ENCODE measurements at regions not wholly inside any gene's neighbourhood (a gene's known extent, or its start where the extent isn't known, plus 50 kb on each side); places are given as distances from the start of the nearest gene placed in this dataset.

DNA sequence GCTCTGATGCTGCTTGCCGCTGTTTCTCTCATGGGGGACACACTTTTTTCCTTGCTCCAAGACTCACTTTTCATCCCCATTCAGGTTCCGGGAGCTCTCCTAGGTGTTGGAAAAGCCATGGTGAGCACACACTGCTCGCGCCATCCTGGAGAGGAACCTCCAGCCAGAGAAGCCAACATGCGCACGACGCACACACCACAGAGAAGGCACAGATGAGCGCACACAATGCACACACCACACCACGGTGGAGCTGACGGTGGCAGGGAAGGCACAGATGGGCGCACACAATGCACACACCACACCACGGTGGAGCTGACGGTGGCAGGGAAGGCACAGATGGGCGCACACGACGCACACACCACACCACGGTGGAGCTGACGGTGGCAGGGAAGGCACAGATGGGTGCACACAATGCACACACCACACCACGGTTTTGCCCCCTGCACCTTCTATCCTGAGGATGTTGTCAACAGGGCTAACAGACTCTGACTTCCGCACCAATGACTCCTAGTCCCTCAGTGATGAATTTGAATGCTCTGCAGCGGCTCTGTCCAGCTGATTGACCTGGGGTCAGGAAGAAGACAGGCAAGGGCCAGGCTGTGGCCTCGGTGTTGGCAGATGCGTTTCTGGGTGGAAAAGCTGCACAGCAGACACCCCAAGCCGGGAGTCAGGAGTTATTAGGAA lies 154.7 kb downstream of the ERMARD start:
- no peak for DNase-seq (ENCODE audit: low spot score)

DNA sequence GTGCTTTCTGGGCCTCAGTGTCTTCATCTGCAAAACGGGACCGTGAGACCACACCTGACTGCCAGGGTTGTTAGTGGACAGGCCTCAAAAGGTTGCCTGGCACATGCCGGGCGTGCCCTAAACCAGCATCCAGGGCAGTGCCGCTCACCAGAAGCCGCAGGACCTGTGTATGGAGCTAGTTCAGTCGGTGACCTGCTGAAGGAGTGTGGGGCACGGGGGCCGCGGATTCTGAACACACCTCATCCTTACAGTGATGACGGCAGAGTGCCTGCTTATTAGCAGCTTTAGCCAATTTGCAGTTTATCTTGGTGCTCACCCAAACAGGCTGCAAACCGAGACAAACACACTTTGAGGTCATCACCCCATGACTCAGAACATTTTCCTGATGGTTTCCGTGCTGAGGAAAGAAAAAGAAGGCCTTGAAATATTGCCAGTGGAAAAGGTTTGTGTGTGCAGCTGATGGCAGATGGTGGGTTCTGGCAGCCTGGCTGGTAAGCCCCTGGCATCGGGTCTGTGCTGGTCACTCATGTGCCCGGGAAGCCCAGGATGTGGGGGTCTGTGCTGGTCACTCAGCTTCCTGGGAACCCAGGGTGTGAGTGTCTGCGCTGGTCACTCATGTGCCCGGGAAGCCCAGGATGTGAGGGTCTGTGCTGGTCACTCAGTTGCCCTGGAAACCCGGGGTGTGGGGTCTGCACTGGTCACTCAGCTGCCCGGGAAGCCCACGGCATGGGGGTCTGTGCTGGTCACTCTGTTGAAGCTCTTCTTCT lies 153.8 kb downstream of the ERMARD start:
- no peak for DNase-seq (ENCODE audit: low spot score)

DNA sequence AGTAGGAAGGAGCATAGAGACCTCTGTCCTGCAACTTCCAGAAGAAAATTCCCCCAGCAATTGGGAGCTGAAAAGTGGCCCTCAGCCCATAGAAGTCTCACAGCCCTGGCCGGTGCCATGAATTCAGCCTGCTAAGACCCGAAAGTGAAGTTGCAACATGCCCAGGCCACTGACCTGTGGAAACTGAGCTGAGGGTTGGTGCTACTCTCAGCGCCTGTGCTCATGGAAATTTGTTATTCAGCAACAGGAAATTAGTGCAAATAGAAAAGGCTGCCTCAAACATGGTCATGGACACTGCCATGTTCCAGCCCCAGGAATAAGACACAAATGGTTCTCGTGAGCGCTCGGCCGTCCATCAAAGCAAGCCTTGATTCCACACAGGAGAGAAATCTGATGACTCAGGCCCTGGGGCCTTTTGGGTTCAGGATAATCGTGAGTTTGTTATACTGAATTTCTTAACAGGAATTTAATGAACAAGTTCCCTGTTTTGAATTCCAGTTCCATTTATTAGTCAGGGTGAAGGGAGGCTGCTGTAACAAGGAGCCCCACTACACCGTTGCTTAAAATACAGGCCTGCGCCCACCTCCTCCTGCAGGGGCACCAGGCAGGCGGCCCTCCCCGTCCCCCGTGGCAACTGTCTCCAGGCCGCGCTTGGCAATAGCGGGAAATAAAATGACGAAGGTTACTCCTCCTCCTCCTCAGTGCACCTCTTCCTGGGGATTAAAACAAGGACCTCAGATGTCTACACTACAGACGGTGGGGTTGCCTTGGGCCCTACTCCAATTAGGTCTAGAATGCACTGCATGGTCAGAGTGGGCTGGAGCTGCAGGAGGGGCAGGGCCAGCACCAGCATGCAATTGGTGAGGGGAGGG lies 152.9 kb downstream of the ERMARD start:
- DNase-seq (ENCODE audit: low spot score) = no peak

DNA sequence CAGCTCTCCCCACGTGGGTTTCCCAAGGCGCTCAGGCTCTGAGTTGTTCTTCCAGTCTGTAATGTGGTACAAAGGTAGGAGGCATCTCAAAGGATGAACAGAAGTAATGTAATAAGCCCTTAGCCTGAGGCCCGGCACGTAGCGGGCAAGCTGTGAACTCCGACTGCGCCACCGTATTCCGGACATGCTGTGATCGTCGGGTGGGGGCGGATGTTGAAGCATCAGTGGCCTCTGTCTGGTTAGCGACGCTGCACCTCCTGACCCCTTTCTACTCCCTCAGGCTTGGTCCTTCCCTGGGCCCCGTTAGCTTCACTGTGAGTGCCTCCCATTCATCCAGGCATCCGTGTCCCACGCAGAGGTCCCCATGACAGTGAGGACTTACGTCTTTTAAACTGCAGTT lies 151.7 kb downstream of the ERMARD start:
- no peak for DNase-seq (ENCODE audit: low spot score)

DNA sequence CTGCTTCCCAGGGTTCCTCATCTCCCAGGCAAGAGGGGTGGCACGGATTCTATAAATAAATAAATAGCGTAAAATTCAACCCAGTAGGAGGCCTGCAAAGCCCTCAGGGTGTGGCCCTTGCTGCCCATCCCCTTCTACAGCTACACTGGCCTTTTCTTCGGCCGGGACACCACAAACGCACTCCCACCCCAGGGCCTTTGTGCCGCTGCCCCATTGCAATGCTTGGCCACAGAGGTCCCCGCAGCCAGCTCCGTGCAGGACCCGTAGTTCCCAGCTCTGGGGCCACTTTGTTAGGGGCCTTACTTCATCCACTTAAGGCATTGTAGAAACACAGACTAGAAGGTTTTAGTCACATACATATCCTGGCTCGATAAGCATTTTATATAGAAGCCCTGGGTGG lies 151.2 kb downstream of the ERMARD start:
- DNase-seq (ENCODE audit: low spot score) = no peak

DNA sequence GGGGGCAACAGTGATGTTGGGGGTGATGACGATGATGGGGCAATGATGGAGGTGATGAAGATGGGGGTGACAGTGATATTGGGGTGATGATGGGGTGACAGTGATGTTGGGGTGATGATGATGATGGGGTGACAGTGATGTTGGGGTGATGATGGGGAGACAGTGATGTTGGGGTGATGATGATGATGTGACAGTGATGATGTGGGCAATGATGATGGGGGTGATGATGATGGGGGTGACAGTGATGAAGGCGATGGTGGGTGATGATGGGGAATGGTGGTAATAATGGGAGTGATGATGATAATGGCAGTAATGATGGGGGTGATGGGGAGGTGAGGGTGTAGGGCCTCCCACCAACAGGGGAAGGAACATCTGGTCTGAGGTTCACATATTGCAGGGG lies 150.6 kb downstream of the ERMARD start:
- DNase-seq (ENCODE audit: low spot score) = no peak

DNA sequence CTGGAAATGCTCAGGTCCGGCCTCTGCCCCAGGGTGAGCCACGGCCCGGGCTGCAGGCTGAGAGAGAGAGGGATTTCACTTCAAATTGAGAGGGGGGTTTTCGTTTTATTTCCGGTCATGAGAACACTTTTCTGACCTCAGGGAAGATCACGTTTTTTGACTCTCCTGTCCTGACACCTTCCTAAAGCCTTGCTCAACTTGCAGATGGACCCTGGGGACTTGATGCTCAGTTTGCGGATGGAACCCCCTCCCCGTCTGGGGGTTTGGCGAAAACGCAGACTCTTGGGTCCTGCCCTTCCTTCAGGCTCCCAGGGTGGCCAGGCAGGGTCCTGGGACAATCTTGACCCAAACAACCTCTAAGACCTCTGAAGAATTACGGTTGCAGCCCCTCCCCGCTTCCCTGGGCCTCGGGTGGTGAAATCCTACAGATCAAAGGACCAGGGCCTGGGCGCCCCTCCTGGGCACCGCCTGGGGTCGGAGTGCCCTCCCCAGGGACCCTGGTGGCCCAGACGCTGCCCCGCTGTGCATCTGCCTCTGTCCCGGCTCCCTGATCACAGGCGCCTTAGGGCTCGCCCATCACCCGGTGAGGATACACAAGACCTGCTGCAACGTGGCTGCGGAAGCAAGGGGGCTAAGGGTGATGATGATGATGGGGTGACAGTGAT lies 148.2 kb downstream of the ERMARD start:
- DNase-seq (ENCODE audit: low spot score) = no peak

DNA sequence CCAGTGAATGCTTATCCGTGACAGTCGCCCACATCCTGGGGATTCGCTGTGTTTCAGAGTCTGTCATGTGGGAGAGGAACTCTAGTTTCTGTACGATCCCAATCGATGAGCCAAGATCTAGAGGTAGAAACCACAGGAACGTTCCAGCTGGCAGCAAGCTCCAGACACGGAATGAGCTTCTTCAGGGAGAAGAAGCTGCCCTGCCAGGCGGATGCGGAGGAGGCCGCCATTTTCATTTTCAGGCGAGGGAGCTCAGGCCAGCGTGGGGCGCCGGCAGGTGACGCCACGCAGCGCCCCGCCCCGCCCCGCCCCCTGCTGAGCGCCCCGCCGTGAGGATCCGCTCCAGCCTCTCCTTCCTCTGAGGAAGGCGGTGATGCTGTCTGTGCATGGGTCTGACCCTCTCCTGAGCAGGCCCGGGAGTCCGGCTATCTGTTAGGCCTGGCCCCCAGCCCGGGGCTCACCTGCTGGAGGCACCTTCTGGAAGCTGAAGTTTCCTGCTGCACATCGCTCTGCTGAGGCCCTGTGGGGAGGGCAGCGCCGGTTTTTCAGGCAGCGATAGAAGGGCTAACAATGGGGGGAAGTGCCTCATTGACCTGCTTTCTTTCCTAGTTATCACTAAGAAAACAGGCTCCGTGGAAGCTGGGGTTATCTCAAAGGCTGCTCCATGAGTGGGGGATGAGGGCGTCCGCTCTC lies 147.5 kb downstream of the ERMARD start:
- DNase-seq (ENCODE audit: low spot score) = no peak

DNA sequence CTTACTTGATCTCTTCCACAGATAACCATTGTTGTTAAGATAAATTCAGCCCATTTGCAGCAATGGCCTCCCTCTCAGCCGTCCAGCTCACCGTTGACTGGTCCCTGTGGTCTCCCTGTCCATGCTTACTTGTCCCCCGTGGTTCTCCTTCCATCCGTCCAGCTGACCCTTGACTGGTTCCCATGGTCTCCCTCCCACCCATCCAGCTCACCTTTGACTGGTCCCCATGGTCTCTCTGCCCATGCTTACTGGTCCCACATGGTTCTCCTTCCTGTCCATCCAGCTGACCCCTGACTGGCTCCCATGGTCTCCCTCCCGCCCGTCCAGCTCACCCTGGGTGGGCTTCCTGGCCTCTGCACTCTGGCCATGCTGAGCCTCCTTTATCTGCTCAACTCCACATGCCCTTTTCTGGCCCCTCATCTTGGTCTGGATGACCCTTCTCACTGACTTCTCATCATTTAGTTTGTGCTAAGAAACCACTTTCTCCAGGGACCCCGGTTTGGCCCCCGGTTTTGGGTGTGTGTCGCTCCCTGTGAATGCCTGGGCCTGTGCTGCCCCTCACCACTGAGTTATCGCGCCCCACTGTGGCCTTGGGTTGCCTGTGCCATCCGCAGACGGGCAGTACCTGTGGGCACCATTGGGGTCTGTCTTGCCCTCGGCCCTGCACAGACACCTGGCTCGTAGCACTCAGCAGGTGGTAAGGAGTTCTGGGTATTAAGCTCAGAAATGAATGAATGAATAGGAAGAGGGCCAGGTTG lies 146.4 kb downstream of the ERMARD start:
- no peak for DNase-seq (ENCODE audit: low spot score)

DNA sequence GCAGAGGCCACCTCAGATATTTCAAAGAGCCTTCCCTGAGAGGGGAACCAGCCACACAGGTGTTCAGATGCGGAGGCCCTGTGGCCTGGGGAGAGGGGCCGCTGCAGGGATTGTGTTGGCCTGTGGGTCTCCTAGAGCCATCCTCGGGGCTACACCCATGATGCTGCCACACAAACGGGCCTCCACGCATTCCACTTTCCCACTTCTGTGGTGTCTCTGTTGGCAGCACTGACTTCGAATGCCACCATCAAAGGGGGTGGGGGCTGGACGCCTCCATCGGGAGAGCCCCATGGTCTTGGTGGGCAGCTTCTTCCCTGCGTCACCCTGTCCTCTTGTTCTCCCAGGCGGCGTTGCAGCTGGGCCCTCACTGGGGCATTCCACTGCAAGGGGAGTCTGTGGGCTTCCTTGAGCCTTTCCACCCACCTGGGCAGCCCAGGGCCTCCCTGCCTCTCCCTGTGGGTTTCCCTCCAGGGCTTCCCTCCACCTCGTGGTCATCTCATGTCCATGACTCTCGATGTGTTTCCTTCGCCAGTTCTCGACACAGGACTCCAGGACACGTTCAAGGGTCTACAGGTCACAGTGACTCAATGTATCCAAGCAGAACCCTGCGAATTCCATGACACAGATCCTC lies 145.5 kb downstream of the ERMARD start:
- no peak for DNase-seq (ENCODE audit: low spot score)

DNA sequence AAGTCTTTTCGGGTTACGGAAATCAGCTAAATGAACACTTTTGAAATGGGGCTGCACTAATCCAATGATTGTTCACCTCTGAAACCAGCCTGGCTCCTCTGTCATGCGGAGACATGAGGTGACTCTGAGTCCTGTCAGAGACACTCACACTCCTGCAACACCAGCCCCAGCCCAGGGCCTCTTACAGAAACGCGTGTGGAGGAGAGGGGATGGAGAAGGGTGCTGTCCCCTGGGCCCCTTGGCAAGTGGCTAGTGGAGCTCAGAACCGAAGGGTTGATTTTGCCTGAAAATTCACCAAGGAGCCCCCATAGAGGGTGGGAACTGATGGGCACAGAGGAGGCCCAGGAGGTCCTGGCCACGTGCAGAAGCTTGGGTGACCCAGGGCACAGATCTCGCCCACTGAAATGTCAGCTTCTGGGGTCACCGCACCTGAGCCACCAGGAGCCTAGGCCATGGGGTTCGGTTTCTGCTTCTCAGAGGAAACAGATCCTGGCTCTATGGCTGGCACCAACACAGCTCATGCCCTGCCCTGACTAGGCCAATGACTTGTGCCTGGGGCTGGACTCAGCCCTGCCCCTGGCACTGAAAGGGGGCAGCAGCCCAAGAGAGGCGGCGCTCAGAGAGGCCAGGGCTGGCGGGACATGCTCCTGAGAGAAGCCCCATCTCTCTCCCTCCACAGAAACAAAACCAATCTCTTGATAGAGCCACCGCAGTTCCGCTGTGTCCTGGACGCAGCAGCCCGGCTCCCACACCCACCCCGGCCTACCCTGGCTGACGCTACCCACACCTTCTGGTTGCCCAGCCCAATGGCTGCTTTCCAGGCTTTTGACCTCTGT lies 144.7 kb downstream of the ERMARD start:
- DNase-seq (ENCODE audit: low spot score) = no peak

DNA sequence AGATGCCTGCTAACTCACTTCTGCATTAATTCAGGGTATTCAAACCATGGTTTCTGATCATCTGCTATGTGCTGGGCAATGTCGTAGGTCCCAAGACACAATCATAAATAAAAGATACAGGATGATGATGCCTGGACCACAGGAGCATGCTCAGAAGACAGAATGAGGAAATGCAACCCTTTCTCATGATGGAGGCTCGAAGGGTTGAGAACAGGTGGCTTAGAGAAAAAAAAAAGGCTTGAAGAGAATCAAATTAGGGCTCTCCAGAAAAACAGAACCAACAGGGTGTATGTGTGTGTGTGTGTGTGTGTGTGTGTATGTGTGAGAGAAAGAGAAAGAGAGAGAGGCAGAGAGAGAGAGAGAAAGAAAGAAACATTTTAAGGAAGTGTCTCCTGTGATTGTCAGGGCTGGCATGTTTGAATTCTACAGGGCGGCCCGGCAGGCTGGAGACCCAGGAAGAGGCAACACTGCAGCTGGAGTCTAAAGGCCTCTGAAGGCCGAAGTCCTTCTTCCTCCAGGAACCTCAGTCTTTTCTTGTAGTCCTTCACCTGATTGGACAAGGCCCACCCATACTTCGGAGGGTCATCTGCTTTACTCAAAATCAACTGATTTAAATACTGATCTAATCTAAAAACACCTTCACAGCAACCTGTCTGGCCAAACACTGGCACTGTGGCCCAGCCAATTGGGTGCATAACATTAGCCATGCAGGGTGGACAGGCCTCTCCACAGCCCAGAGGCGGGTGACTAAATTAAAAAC lies 143.8 kb downstream of the ERMARD start:
- DNase-seq (ENCODE audit: low spot score) = no peak

DNA sequence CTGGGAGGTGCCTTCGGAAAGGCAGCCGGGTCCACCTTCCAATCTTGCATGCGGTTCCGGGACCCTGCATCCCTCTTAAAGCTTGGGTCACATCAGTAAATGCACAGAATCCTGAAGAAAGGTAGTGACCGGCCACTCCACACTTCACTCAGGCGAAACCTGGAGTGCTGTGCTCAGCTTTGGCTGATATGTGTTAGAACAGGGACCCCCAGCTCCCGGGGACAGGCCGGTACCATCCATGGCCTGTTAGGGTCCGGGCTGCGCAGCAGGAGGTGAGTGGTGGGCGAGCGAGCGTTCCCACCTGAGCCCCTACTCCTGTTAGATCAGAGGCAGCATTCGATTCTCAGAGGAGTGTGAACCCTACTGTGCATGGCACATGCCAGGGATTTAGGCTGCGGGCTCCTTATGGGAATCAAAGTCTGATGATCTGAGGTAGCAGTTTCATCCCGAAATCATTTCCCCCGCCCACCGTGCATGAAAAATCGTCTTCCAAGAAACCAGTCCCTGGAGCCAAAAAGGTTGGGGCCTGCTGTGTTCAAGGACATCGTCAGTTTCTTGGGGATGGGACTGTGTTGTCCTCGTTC lies 143.0 kb downstream of the ERMARD start:
- DNase-seq (ENCODE audit: low spot score) = no peak

DNA sequence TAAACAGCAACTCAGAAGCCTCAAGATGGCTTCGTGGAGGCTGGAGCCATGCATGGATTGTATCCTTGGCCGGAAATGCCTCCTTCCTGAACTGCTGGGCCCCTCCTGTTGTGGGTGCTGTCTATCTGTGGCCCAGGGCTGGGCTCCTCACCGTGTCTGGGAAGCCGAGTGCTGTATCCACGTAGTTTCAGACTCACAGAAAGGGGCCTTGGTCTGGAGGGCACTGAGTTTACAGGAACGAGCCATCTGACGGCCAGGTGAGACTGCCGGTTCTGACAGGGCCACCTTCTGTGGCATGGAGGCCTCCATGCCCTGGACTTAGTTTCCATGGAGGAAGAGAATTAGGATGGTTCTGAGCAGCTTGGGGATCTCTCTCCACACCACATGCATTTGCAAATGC lies 142.2 kb downstream of the ERMARD start:
- DNase-seq (ENCODE audit: low spot score) = no peak

DNA sequence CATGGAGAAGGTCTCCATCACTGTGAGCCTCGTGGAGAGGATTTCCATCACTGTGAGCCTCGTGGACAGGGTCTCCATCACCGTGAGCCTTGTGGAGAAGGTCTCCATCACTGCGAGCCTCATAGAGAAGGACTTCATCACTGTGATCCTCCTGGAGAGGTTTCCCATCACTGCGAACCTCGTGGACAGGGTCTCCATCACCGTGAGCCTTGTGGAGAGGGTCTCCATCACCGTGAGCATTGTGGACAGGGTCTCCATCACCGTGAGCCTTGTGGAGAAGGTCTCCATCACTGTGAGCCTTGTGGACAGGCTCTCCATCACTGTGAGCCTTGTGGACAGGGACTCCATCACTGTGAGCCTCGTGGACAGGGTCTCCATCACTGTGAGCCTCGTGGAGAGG lies 140.4 kb downstream of the ERMARD start:
- no peak for DNase-seq (ENCODE audit: low spot score)

DNA sequence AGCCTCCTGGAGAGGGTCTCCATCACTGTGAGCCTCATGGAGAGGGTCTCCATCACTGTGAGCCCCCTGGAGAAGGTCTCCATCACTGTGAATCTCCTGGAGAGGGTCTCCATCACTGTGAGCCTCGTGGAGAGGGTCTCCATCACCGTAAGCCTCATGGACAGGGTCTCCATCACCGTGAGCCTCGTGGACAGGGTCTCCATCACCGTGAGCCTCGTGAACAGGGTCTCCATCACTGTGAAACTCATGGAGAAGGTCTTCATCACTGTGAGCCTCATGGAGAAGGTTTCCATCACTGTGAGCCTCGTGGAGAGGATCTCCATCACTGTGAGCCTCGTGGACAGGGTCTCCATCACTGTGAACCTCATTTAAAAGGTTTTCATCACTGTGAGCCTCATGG lies 140.0 kb downstream of the ERMARD start:
- DNase-seq (ENCODE audit: low spot score) = no peak

DNA sequence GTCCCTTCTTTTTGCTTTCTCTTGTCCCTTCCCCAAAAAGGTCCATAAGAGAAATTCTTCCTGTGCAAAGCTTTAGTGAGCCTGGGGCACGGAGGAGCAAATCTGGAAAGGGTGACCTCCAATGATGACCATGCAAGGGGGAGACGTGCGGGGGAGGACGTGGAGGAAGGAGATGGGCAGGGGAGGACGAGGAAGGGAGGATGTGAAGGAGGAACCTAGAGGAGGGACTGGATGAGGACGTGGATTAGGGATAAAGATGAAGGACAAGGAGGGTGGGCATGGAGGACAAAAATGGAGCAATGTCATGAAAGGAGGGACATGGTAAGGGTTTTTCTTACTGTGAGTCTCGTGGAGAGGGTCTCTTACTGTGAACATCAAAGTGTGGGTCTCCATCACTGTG lies 139.5 kb downstream of the ERMARD start:
- DNase-seq (ENCODE audit: low spot score) = no peak

DNA sequence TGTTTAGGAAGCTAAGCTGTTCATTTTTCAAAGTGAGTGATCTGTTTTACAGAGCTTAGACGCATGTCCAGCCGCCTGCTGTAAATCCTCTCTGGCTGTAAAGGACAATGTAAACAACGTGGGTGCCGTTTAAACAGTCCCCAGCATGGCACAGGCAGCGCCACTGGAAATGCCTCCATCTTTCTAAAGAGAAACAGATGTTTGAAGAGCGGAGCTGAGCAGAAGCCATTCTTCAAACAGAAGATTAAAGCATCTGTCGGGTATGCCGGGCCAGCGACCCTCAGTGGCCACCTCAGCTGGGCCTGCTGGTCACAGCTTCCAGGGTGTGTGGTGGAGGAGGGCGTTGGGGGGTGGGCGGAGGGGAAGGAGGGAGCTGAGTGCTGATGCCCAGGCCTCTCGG lies 138.6 kb downstream of the ERMARD start:
- DNase-seq (ENCODE audit: low spot score) = no peak

All from CD4-positive, alpha-beta T cell treated with Interleukin-15 for 4 hours (primary cell).